ENCODE measurements at regions not wholly inside any gene's neighbourhood (a gene's known extent, or its start where the extent isn't known, plus 50 kb on each side); places are given as distances from the start of the nearest gene placed in this dataset.

DNA sequence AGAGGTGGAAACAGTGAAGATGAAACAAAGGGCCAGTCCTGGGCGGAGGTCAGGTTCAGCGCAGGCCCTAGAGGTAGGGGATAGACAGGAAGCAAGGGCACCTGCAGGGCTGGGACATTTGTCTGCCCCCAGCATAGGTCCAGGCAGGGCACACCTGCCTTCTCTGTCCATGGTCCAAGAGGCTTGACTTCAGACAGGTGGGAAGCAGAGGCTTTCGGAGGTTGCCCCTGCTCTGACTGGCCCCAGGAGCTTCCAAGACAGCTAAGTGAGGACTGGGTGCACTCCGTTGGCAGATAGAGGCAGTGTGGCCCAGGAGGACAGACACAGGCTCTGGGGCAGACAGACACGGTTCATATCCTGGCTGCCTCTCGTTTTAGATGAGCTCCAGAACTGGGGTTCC, 71.6 kb upstream of the GRB10 start:
- ChIA-PET CTCF (no interaction called here), POLR2A (ENCODE audit: unreplicated experiment) (no interaction called here)
- Histone ChIP-seq H3K27ac (ENCODE audit: low read length) (no peak overlapping the region), H3K9ac (ENCODE audit: low read length) (no peak overlapping the region), H3K27me3 (ENCODE audit: low read length) (no peaks in the 10 kb centered on the region), H3K4me1 (ENCODE audit: insufficient read depth, low read length) (peaks cover 29% of the 10 kb centered on the region), H3F3A (ENCODE audit: low read length, unreplicated experiment) (no peaks in the 10 kb centered on the region), H3K9me2 (replicated peaks; ENCODE audit: low read length) (no peaks in the 10 kb centered on the region), H3K79me2 (ENCODE audit: low read length) (no peaks in the 10 kb centered on the region), H3K4me3 (ENCODE audit: low read length) (no peak overlapping the region), H3K4me2 (ENCODE audit: low read length) (no peak overlapping the region), H4K20me1 (ENCODE audit: low read length) (no peaks in the 10 kb centered on the region), H2AFZ (ENCODE audit: low read length) (no peak overlapping the region), H3K36me3 (ENCODE audit: low read depth, low read length) (no peaks in the 10 kb centered on the region), H3K9me3 (ENCODE audit: low read length) (no peaks in the 10 kb centered on the region)
- no TSS peak for BruUV-seq (replicated peaks)
- ATAC-seq (no peak), DNase-seq (no peak)
- TF ChIP-seq EZH2 (IDR thresholded peaks at IDR 0.05; ENCODE audit: low read length, unreplicated experiment) (no peak), EZH2phosphoT487 (IDR thresholded peaks at IDR 0.05; ENCODE audit: borderline replicate concordance, low read length) (no peak)
- TF ChIP-seq, protein P1, sequence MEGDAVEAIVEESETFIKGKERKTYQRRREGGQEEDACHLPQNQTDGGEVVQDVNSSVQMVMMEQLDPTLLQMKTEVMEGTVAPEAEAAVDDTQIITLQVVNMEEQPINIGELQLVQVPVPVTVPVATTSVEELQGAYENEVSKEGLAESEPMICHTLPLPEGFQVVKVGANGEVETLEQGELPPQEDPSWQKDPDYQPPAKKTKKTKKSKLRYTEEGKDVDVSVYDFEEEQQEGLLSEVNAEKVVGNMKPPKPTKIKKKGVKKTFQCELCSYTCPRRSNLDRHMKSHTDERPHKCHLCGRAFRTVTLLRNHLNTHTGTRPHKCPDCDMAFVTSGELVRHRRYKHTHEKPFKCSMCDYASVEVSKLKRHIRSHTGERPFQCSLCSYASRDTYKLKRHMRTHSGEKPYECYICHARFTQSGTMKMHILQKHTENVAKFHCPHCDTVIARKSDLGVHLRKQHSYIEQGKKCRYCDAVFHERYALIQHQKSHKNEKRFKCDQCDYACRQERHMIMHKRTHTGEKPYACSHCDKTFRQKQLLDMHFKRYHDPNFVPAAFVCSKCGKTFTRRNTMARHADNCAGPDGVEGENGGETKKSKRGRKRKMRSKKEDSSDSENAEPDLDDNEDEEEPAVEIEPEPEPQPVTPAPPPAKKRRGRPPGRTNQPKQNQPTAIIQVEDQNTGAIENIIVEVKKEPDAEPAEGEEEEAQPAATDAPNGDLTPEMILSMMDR (conservative IDR thresholded peaks at IDR 0.05; ENCODE audit: low read depth, low read length), result no peak
- intact Hi-C loops (cut with micrococcal nuclease), result no loop called here

DNA sequence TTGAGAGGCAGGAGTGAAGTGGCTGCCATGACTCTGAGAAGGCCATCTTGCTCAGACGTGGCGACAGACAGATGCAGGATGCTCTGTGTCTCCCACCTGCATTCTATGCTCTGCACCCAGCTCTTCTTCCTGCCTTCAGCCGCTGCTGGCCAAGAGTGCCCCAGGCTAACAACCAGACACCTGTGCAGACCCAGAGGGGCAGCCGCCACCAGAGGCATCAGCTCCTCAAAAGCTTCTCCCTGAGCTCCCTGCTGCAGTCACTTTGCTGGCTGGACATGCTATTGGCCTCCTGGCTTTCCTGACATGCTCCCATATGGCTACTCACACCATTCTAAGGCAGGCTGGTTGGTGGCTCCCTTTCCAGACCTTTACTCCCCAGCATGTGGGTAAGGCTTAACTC, 70.6 kb upstream of the GRB10 start:
- intact Hi-C loops (cut with micrococcal nuclease), result no loop called here
- Histone ChIP-seq H3K4me1 (ENCODE audit: insufficient read depth, low read length) (peaks cover 35% of the 10 kb centered on the region), H3K9ac (ENCODE audit: low read length) (no peak overlapping the region), H3K4me3 (ENCODE audit: low read length) (no peak overlapping the region), H3K79me2 (ENCODE audit: low read length) (no peaks in the 10 kb centered on the region), H4K20me1 (ENCODE audit: low read length) (no peaks in the 10 kb centered on the region), H3F3A (ENCODE audit: low read length, unreplicated experiment) (no peaks in the 10 kb centered on the region), H3K27me3 (ENCODE audit: low read length) (no peaks in the 10 kb centered on the region), H3K4me2 (ENCODE audit: low read length) (no peak overlapping the region), H3K27ac (ENCODE audit: low read length) (no peak overlapping the region), H3K36me3 (ENCODE audit: low read depth, low read length) (no peaks in the 10 kb centered on the region), H3K9me3 (ENCODE audit: low read length) (no peaks in the 10 kb centered on the region), H3K9me2 (replicated peaks; ENCODE audit: low read length) (no peaks in the 10 kb centered on the region), H2AFZ (ENCODE audit: low read length) (no peak overlapping the region)
- BruUV-seq (replicated peaks), result no TSS peak
- POLR2A ChIA-PET (ENCODE audit: unreplicated experiment), result no interaction called here
- no peak for DNase-seq
- TF ChIP-seq, protein P1 (conservative IDR thresholded peaks at IDR 0.05; ENCODE audit: low read depth, low read length), result no peak
- TF ChIP-seq EZH2 (IDR thresholded peaks at IDR 0.05; ENCODE audit: low read length, unreplicated experiment) (no peak), EZH2phosphoT487 (IDR thresholded peaks at IDR 0.05; ENCODE audit: borderline replicate concordance, low read length) (no peak)
- no peak for ATAC-seq
- CTCF ChIA-PET, result no interaction called here

DNA sequence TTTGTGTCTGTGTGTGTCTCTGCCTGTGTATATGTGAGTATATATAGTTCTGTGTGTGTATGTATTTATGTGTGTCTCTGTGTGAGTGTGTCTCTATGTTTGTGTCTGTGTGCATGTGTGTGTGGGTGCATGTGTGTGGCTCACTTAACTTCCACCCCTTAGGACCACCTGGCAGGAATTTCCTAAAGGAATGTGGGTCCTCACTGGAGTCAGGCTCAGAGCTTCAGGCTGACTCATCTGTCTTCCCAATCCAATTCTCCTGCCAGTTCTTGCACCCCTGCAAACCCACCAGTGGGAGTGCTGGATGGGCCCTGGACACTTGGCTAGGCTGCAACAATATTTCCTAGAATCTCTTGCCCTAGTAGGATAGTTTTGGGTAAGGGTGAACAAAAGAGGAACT, 70.2 kb upstream of the GRB10 start:
- intact Hi-C loops (cut with micrococcal nuclease), result no loop called here
- H3F3A ChIP-seq (ENCODE audit: low read length, unreplicated experiment), result no peaks in the 10 kb centered on the region
- H3K9me2 ChIP-seq (replicated peaks; ENCODE audit: low read length), result no peaks in the 10 kb centered on the region
- ATAC-seq, result no peak
- no peak for DNase-seq
- no peak for TF ChIP-seq EZH2phosphoT487 (IDR thresholded peaks at IDR 0.05; ENCODE audit: borderline replicate concordance, low read length)
- no peak for TF ChIP-seq EZH2 (IDR thresholded peaks at IDR 0.05; ENCODE audit: low read length, unreplicated experiment)
- TF ChIP-seq, protein P1 (conservative IDR thresholded peaks at IDR 0.05; ENCODE audit: low read depth, low read length), result no peak
- H2AFZ ChIP-seq (ENCODE audit: low read length), result no peak overlapping the region
- no peak overlapping the region for H3K27ac ChIP-seq (ENCODE audit: low read length)
- no peaks in the 10 kb centered on the region for H3K27me3 ChIP-seq (ENCODE audit: low read length)
- ChIA-PET POLR2A (ENCODE audit: unreplicated experiment) (no interaction called here), CTCF (no interaction called here)
- no peaks in the 10 kb centered on the region for H3K9me3 ChIP-seq (ENCODE audit: low read length)
- H3K79me2 ChIP-seq (ENCODE audit: low read length), result no peaks in the 10 kb centered on the region
- H3K36me3 ChIP-seq (ENCODE audit: low read depth, low read length), result no peaks in the 10 kb centered on the region
- H3K4me2 ChIP-seq (ENCODE audit: low read length), result no peak overlapping the region
- H3K4me1 ChIP-seq (ENCODE audit: insufficient read depth, low read length), result peaks cover 37% of the 10 kb centered on the region
- H3K4me3 ChIP-seq (ENCODE audit: low read length), result no peak overlapping the region
- H3K9ac ChIP-seq (ENCODE audit: low read length), result no peak overlapping the region
- no peaks in the 10 kb centered on the region for H4K20me1 ChIP-seq (ENCODE audit: low read length)
- BruUV-seq (replicated peaks), result no TSS peak

Data from PC-3 (cell line).